ENCODE measurements at regions not wholly inside any gene's neighbourhood (a gene's known extent, or its start where the extent isn't known, plus 50 kb on each side); places are given as distances from the start of the nearest gene placed in this dataset.

GRCh38 chr2:122244598-122245229 is 489.3 kb downstream of the TSN start:
- no peak for TF ChIP-seq CTCF (IDR thresholded peaks at IDR 0.05)
- Mint-ChIP-seq H3K27me3 (ENCODE audit: low read depth) (peaks cover 9% of the 10 kb centered on the region), H3K27ac (ENCODE audit: unreplicated experiment) (no peak overlapping the region), H3K36me3 (ENCODE audit: low read depth) (no peaks in the 10 kb centered on the region), H3K4me1 (ENCODE audit: low read depth) (peaks cover 9% of the 10 kb centered on the region), H3K4me3 (ENCODE audit: unreplicated experiment) (no peak overlapping the region), H3K9me3 (ENCODE audit: low read depth) (no peaks in the 10 kb centered on the region)
- DNase-seq (ENCODE audit: low spot score), result no peak

- Mint-ChIP-seq H3K36me3 (ENCODE audit: low read depth) (no peaks in the 10 kb centered on the region), H3K4me1 (ENCODE audit: low read depth) (no peaks in the 10 kb centered on the region), H3K4me3 (ENCODE audit: unreplicated experiment) (no peak overlapping the region), H3K9me3 (ENCODE audit: low read depth) (peaks cover 9% of the 10 kb centered on the region), H3K27ac (ENCODE audit: unreplicated experiment) (no peak overlapping the region), H3K27me3 (ENCODE audit: low read depth) (peaks cover 4% of the 10 kb centered on the region)
- no peak for DNase-seq (ENCODE audit: low spot score)
- TF ChIP-seq CTCF (IDR thresholded peaks at IDR 0.05), result no peak
Measured at GRCh38 chr2:122249673-122250072, 494.2 kb downstream of the TSN start.

- H3K9me3 Mint-ChIP-seq (ENCODE audit: low read depth), result peaks cover 9% of the 10 kb centered on the region
- H3K4me3 Mint-ChIP-seq (ENCODE audit: unreplicated experiment), result no peak overlapping the region
- no peaks in the 10 kb centered on the region for H3K4me1 Mint-ChIP-seq (ENCODE audit: low read depth)
- peaks cover 3% of the 10 kb centered on the region for H3K27me3 Mint-ChIP-seq (ENCODE audit: low read depth)
- no peak for TF ChIP-seq CTCF (IDR thresholded peaks at IDR 0.05)
- no peaks in the 10 kb centered on the region for H3K36me3 Mint-ChIP-seq (ENCODE audit: low read depth)
- no peak overlapping the region for H3K27ac Mint-ChIP-seq (ENCODE audit: unreplicated experiment)
- no peak for DNase-seq (ENCODE audit: low spot score)
Measured at GRCh38 chr2:122251158-122251557, 495.7 kb downstream of the TSN start.

GRCh38 chr2:122251566-122251965 is 496.1 kb downstream of the TSN start:
- Mint-ChIP-seq H3K27me3 (ENCODE audit: low read depth) (peaks cover 2% of the 10 kb centered on the region), H3K4me3 (ENCODE audit: unreplicated experiment) (no peak overlapping the region), H3K9me3 (ENCODE audit: low read depth) (peaks cover 9% of the 10 kb centered on the region), H3K27ac (ENCODE audit: unreplicated experiment) (no peak overlapping the region), H3K36me3 (ENCODE audit: low read depth) (no peaks in the 10 kb centered on the region), H3K4me1 (ENCODE audit: low read depth) (no peaks in the 10 kb centered on the region)
- DNase-seq (ENCODE audit: low spot score), result no peak
- no peak for TF ChIP-seq CTCF (IDR thresholded peaks at IDR 0.05)

- DNase-seq (ENCODE audit: low spot score), result no peak
- Mint-ChIP-seq H3K4me1 (ENCODE audit: low read depth) (peaks cover 3% of the 10 kb centered on the region), H3K27ac (ENCODE audit: unreplicated experiment) (no peak overlapping the region), H3K4me3 (ENCODE audit: unreplicated experiment) (no peak overlapping the region), H3K9me3 (ENCODE audit: low read depth) (peaks cover 4% of the 10 kb centered on the region), H3K27me3 (ENCODE audit: low read depth) (no peaks in the 10 kb centered on the region), H3K36me3 (ENCODE audit: low read depth) (no peaks in the 10 kb centered on the region)
- TF ChIP-seq CTCF (IDR thresholded peaks at IDR 0.05), result no peak
Measured at GRCh38 chr2:122255924-122256323, 500.5 kb downstream of the TSN start.

Measured in chondrocyte (in vitro differentiated cells).